Neuronal stem cell (in vitro differentiated cells): ENCODE measurements at regions not wholly inside any gene's neighbourhood (a gene's known extent, or its start where the extent isn't known, plus 50 kb on each side); places are given as distances from the start of the nearest gene placed in this dataset.

Source experiments
- DNase-seq: peaks from one replicate; pipeline ENCODE4 v3.0.0-alpha.2; 2013; ENCODE audit warnings: low spot score
- H2AFZ ChIP-seq: one replicate; pipeline ENCODE4 v1.6.1; 2013; ENCODE audit warnings: mild to moderate bottlenecking, low read length, inconsistent platforms
- H2AK5ac ChIP-seq: 2 replicates; pipeline ENCODE4 v1.6.1; 2013; ENCODE audit warnings: low read depth, mild to moderate bottlenecking, inconsistent platforms, low read length, moderate library complexity, mixed read lengths
- H2BK120ac ChIP-seq: 2 replicates; pipeline ENCODE4 v1.6.1; 2013; ENCODE audit warnings: low read depth, mild to moderate bottlenecking, inconsistent platforms, low read length, moderate library complexity, mixed read lengths
- H2BK12ac ChIP-seq: one replicate; pipeline ENCODE4 v1.6.1; 2013; ENCODE audit warnings: low read length, inconsistent platforms
- H2BK15ac ChIP-seq: 2 replicates; pipeline ENCODE4 v1.6.1; 2013; ENCODE audit warnings: mild to moderate bottlenecking, low read length, inconsistent platforms, mixed read lengths
- H2BK5ac ChIP-seq: one replicate; pipeline ENCODE4 v1.6.1; 2013; ENCODE audit warnings: inconsistent platforms, mild to moderate bottlenecking, low read length, moderate library complexity
- H3K14ac ChIP-seq: one replicate; pipeline ENCODE4 v1.6.1; 2013; ENCODE audit warnings: low read length, inconsistent platforms
- H3K18ac ChIP-seq: 2 replicates; pipeline ENCODE4 v1.6.1; 2013; ENCODE audit warnings: low read length, inconsistent platforms
- H3K23ac ChIP-seq: 2 replicates; pipeline ENCODE4 v1.6.1; 2013; ENCODE audit warnings: low read depth, mild to moderate bottlenecking, mixed read lengths, low read length, inconsistent platforms; ENCODE audit not compliant: poor library complexity
- H3K27ac ChIP-seq: replicated peaks from 3 replicates; pipeline ENCODE4 v1.5.1; 2013; ENCODE audit warnings: low read length, inconsistent platforms
- H3K27me3 ChIP-seq, 3 experiments: 2 replicates each; pipeline ENCODE4 v1.6.1; 2013; ENCODE audit warnings: low read length in 3 of 3, mild to moderate bottlenecking in 2 of 3, inconsistent platforms in 1 of 3, low read depth in 1 of 3, mixed read lengths in 1 of 3, moderate library complexity in 1 of 3; ENCODE audit not compliant: control insufficient read depth in 3 of 3, insufficient read depth in 3 of 3
- H3K36me3 ChIP-seq, 2 donors: replicated peaks in 1 of 2; 2 replicates each; pipeline ENCODE4 v1.6.1; 2013; ENCODE audit warnings: low read length in 2 of 2; ENCODE audit not compliant: control insufficient read depth in 2 of 2, insufficient read depth in 2 of 2
- H3K4ac ChIP-seq: 2 replicates; pipeline ENCODE4 v1.6.1; 2013; ENCODE audit warnings: inconsistent platforms, mild to moderate bottlenecking, low read length, moderate library complexity
- H3K4me1 ChIP-seq, 2 donors: 1 replicate in 1 of 2; 2 replicates in 1 of 2; pipeline ENCODE4 v1.6.1; 2013; ENCODE audit warnings: low read length in 2 of 2, low read depth in 1 of 2; ENCODE audit not compliant: control insufficient read depth in 2 of 2, insufficient read depth in 1 of 2
- H3K4me2 ChIP-seq: one replicate; pipeline ENCODE4 v1.6.1; 2013; ENCODE audit warnings: mild to moderate bottlenecking, low read length, inconsistent platforms; ENCODE audit not compliant: insufficient read depth, poor library complexity, severe bottlenecking
- H3K4me3 ChIP-seq, 2 donors: 2 replicates each; pipeline ENCODE4 v1.5.1; 2013; ENCODE audit warnings: low read length in 2 of 2, mild to moderate bottlenecking in 2 of 2, inconsistent platforms in 1 of 2, moderate library complexity in 1 of 2
- H3K79me1 ChIP-seq: one replicate; pipeline ENCODE4 v1.6.1; 2013; ENCODE audit warnings: low read depth, mild to moderate bottlenecking, inconsistent platforms, low read length, moderate library complexity
- H3K9ac ChIP-seq: one replicate; pipeline ENCODE4 v1.6.1; 2013; ENCODE audit warnings: mild to moderate bottlenecking, low read depth, low read length, inconsistent platforms; ENCODE audit not compliant: poor library complexity
- H3K9me3 ChIP-seq, 2 donors: replicated peaks in 1 of 2; 2 replicates each; pipeline versions ENCODE3 to v1.6.1; 2013; ENCODE audit warnings: low read length in 2 of 2, mild to moderate bottlenecking in 2 of 2, inconsistent platforms in 1 of 2, low read depth in 1 of 2, mixed read lengths in 1 of 2, moderate library complexity in 1 of 2; ENCODE audit not compliant: control insufficient read depth in 2 of 2, insufficient read depth in 1 of 2
- H4K8ac ChIP-seq: one replicate; pipeline ENCODE4 v1.6.1; 2013; ENCODE audit warnings: low read depth, mild to moderate bottlenecking, inconsistent platforms, low read length, moderate library complexity
- H4K91ac ChIP-seq: one replicate; pipeline ENCODE4 v1.6.1; 2013; ENCODE audit warnings: low read length, low read depth, mild to moderate bottlenecking, inconsistent platforms; ENCODE audit not compliant: poor library complexity
- WGBS, 2 donors: extraction: QIAGEN DNeasy Blood & Tissue Kit; methylation state at CpG; one replicate each; pipeline ENCODE4 v1.1.7; 2013; ENCODE audit warnings: missing lambda C conversion rate in 2 of 2, mixed read lengths in 1 of 2; ENCODE audit not compliant: insufficient read length in 2 of 2, insufficient replicate concordance in 1 of 2; ENCODE audit errors: extremely low coverage in 2 of 2; 5-methylcytosine and 5-hydroxymethylcytosine counted together

DNA sequence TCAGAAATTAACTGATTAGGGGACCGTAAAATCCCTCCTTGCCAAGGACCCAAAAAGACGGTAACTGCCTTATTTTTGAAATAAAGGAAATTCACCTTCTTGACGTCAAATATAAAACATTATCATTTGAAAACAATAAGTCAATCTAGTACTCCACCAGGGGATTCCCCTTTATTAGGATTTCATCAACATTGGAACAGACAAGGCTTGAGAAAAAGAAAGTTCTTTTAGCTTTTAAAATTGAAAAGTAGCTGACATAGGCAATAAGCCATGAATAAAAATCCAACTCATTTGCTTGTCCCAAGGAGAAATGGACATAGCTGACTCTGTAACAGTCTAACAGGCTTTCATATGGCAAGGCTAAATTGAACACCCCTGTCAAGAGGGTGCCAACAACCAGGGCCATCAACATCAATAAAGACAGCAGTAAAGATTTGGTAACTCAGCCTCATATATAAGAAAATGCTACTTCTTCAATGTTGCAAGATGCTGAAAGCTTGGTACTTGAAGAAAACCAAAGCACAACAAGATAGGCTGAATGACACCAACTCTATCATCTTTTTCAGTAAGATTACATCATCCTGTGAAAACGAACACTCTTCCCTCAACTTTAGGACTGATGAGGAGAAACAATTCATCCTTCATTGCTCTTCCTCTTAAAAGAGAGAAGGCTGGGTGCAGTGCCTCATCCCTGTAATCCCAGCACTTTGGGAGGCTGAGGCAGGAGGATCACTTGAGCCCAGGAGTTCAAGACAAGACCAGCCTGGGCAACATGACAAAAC, 121.0 kb upstream of the PRDM1 start:
- H4K91ac ChIP-seq: no peak overlapping the region
- no peak overlapping the region for H2BK12ac ChIP-seq
- no peaks in the 10 kb centered on the region for H3K4me1 ChIP-seq

DNA sequence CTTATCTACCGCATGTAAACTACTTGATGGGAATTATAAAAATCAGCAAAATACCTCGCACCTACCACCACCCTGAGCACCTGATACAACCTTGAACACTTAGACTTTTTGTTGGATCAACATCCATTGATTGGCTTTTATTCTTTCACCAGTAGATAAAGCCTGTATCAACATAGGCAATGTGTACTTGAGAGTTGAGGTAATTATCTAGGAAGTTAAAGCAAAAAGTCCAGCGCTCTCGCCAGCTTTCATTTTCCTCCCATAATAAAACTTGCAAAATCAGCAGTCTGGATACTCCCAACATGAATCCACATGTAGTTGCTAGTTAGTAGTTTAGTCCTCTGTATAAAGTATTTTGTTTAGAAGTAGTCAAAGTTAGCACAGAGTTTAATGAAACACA, 132.0 kb upstream of the PRDM1 start:
- H3K9ac ChIP-seq: no peak overlapping the region
- no peak overlapping the region for H2AK5ac ChIP-seq
- no peak overlapping the region for H4K8ac ChIP-seq
- no peak overlapping the region for H2BK120ac ChIP-seq
- no peak overlapping the region for H3K4ac ChIP-seq
- no peak overlapping the region for H3K4me3 ChIP-seq
- no peaks in the 10 kb centered on the region for H3K36me3 ChIP-seq
- no peak for DNase-seq
- no peak overlapping the region for H2AFZ ChIP-seq
- no peaks in the 10 kb centered on the region for H3K4me1 ChIP-seq
- H4K91ac ChIP-seq: no peak overlapping the region
- H3K27ac ChIP-seq: no peak overlapping the region
- no peak overlapping the region for H3K14ac ChIP-seq
- no peaks in the 10 kb centered on the region for H3K27me3 ChIP-seq
- no peak overlapping the region for H3K23ac ChIP-seq
- H2BK5ac ChIP-seq: no peak overlapping the region
- no peak overlapping the region for H3K4me2 ChIP-seq
- H2BK15ac ChIP-seq: no peak overlapping the region
- no peak overlapping the region for H3K18ac ChIP-seq
- WGBS, 2 donors: no CpG with 5 or more reads among the region's 4 CpGs
- no peaks in the 10 kb centered on the region for H3K9me3 ChIP-seq
- H2BK12ac ChIP-seq: no peak overlapping the region
- H3K79me1 ChIP-seq: no peaks in the 10 kb centered on the region

More for the DNA sequence above, 121.0 kb upstream of the PRDM1 start:
- H3K79me1 ChIP-seq: no peaks in the 10 kb centered on the region
- H3K27me3 ChIP-seq: no peaks in the 10 kb centered on the region
- no peak overlapping the region for H3K23ac ChIP-seq
- H2AK5ac ChIP-seq: no peak overlapping the region
- no peak overlapping the region for H3K18ac ChIP-seq
- H4K8ac ChIP-seq: no peak overlapping the region
- H3K36me3 ChIP-seq: no peaks in the 10 kb centered on the region
- no peak overlapping the region for H3K4ac ChIP-seq
- no peak overlapping the region for H2AFZ ChIP-seq
- H3K9ac ChIP-seq: no peak overlapping the region
- H2BK5ac ChIP-seq: no peak overlapping the region
- H3K9me3 ChIP-seq: no peaks in the 10 kb centered on the region
- H2BK120ac ChIP-seq: no peak overlapping the region
- no peak for DNase-seq
- WGBS, 2 donors: no CpG with 5 or more reads among the region's 4 CpGs
- H3K14ac ChIP-seq: no peak overlapping the region
- H2BK15ac ChIP-seq: no peak overlapping the region
- H3K4me3 ChIP-seq: no peak overlapping the region
- H3K4me2 ChIP-seq: no peak overlapping the region
- H3K27ac ChIP-seq: no peak overlapping the region

- H3K18ac ChIP-seq: no peak overlapping the region
- DNase-seq: no peak
Measured at GRCh38 chr6:105952772-105953690, 133.1 kb upstream of the PRDM1 start.

DNA sequence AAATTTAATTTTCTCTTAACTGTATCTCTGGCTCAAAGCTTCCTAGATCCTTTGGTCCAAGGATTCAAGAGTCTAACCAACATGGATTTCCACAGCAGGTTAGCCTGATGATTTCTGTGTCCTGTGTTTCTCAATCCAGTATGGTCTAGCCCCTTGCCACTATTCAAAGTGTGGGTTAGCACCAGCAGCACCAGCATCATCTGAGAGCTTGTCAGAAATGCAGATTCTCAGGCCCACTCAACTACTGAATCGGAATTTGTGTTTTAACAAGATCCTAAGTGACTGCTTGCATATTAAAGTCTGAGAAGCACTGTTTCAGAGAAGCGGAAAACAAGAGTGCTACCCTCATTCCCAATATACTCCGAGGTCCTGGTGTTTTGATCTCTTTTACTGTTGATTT, 133.8 kb upstream of the PRDM1 start:
- Histone ChIP-seq H4K91ac (no peak overlapping the region), H3K9ac (no peak overlapping the region)
- no CpG with 5 or more reads among the region's 3 CpGs for WGBS, 2 donors

More at GRCh38 chr6:105952772-105953690, 133.1 kb upstream of the PRDM1 start:
- WGBS, 2 donors: no CpG with 5 or more reads among the region's 7 CpGs
- no peak overlapping the region for H2BK5ac ChIP-seq
- no peak overlapping the region for H3K9ac ChIP-seq
- H2AFZ ChIP-seq: no peak overlapping the region
- H2AK5ac ChIP-seq: no peak overlapping the region
- H3K79me1 ChIP-seq: no peaks in the 10 kb centered on the region
- H3K4ac ChIP-seq: no peak overlapping the region
- H2BK12ac ChIP-seq: no peak overlapping the region
- no peak overlapping the region for H3K23ac ChIP-seq
- H4K8ac ChIP-seq: no peak overlapping the region
- H4K91ac ChIP-seq: no peak overlapping the region
- no peak overlapping the region for H3K4me2 ChIP-seq
- no peak overlapping the region for H2BK15ac ChIP-seq
- no peaks in the 10 kb centered on the region for H3K36me3 ChIP-seq
- H3K9me3 ChIP-seq: no peaks in the 10 kb centered on the region
- H3K4me1 ChIP-seq: no peaks in the 10 kb centered on the region
- H3K27ac ChIP-seq: no peak overlapping the region
- H2BK120ac ChIP-seq: no peak overlapping the region
- H3K14ac ChIP-seq: no peak overlapping the region
- no peak overlapping the region for H3K4me3 ChIP-seq
- H3K27me3 ChIP-seq: no peaks in the 10 kb centered on the region

More for the DNA sequence above, 133.8 kb upstream of the PRDM1 start:
- H4K8ac ChIP-seq: no peak overlapping the region
- no peak overlapping the region for H3K4me2 ChIP-seq
- no peaks in the 10 kb centered on the region for H3K9me3 ChIP-seq
- H3K4me1 ChIP-seq: no peaks in the 10 kb centered on the region
- no peak overlapping the region for H3K14ac ChIP-seq
- no peaks in the 10 kb centered on the region for H3K27me3 ChIP-seq
- H3K79me1 ChIP-seq: no peaks in the 10 kb centered on the region
- no peak overlapping the region for H2BK5ac ChIP-seq
- H2AFZ ChIP-seq: no peak overlapping the region
- peak overlapping the region; percentile 22 for H2BK12ac ChIP-seq
- no peaks in the 10 kb centered on the region for H3K36me3 ChIP-seq
- no peak overlapping the region for H3K23ac ChIP-seq
- no peak overlapping the region for H2BK15ac ChIP-seq
- no peak overlapping the region for H2BK120ac ChIP-seq
- H2AK5ac ChIP-seq: no peak overlapping the region
- no peak overlapping the region for H3K4me3 ChIP-seq
- H3K27ac ChIP-seq: no peak overlapping the region
- no peak overlapping the region for H3K18ac ChIP-seq
- DNase-seq: no peak
- H3K4ac ChIP-seq: no peak overlapping the region
